ENCODE measurements at regions not wholly inside any gene's neighbourhood (a gene's known extent, or its start where the extent isn't known, plus 50 kb on each side); places are given as distances from the start of the nearest gene placed in this dataset.

DNA sequence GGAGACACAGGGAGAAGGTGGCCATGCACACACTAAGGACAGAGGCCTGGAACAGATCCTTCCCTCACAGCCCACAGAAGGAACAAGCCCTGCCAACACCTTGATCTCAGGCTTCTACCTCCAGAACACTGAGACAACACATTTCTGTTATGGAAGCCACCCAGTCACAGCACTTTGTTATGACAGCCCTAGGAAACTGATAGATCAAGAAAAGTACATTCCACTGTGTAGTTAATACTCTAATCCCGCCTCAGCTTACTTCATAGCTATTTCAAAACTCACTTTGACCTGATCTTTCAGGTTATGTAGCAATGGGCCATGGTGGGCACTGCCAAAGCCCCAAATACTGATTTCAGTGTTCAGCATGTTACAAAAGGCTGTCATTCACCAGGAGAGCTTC, 66.8 kb downstream of the CD24 start:
- H3K27me3 ChIP-seq (ENCODE audit: control insufficient read depth in 2 of 2, insufficient read depth in 2 of 2, low read length in 2 of 2): no peaks in the 10 kb centered on the region
- BruUV-seq (replicated peaks): no TSS peak
- no peak overlapping the region for H3K4me3 ChIP-seq
- ChIA-PET POLR2A (no interaction called here), CTCF (ENCODE audit: low intra/inter-chr PET ratio) (no interaction called here)
- H3K9me3 ChIP-seq (replicated peaks; ENCODE audit: control insufficient read depth, insufficient read depth, low read depth, low read length): no peaks in the 10 kb centered on the region
- peak overlapping the region; percentile 47; the same call in 1 of the 2 replicates for H2AFZ ChIP-seq (ENCODE audit: low read depth, low read length)
- in situ Hi-C loops (cut with MboI) (loop anchor here (10.0 kb wide), 1 partner anchor 873 kb away; no protein-coding TSS in a partner anchor), intact Hi-C loops (cut with micrococcal nuclease) (no loop called here)
- 9% methylated on average over 1 of the region's 1 CpG for WGBS (ENCODE audit: insufficient coverage, low coverage, missing lambda C conversion rate)
- no peak for FAIRE-seq
- no peak overlapping the region for H3K27ac ChIP-seq (ENCODE audit: extremely low read depth, low read depth, low read length)
- peaks cover 4 to 26% of the 10 kb centered on the region in 2 experiments; a peak in 4 of 5 replicates for H3K4me1 ChIP-seq (replicated peaks in 1 of 2; ENCODE audit: control insufficient read depth in 2 of 2, insufficient read depth in 2 of 2, low read length in 2 of 2)
- no peak overlapping the region for H3K9ac ChIP-seq (ENCODE audit: insufficient read depth in 1 of 2, low read depth in 2 of 2, low read length in 2 of 2)
- no peak for ATAC-seq
- no peaks in the 10 kb centered on the region for H4K20me1 ChIP-seq (replicated peaks; ENCODE audit: control insufficient read depth, insufficient read depth, low read length)
- H3K4me2 ChIP-seq (ENCODE audit: insufficient read depth, low read length): no peak overlapping the region
- TF ChIP-seq HNRNPLL (IDR thresholded peaks at IDR 0.05; ENCODE audit: low read depth, low read length, poor library complexity, severe bottlenecking): no peak
- H3K79me2 ChIP-seq (ENCODE audit: control insufficient read depth, insufficient read depth, low read length): no peaks in the 10 kb centered on the region
- H3K9me1 ChIP-seq (ENCODE audit: control insufficient read depth, insufficient read depth, low read length): no peaks in the 10 kb centered on the region
- H3K36me3 ChIP-seq (ENCODE audit: control insufficient read depth, insufficient read depth, low read length): no peaks in the 10 kb centered on the region
- no peak for DNase-seq (ENCODE audit: extremely low read depth in 1 of 4, low spot score in 3 of 4)

DNA sequence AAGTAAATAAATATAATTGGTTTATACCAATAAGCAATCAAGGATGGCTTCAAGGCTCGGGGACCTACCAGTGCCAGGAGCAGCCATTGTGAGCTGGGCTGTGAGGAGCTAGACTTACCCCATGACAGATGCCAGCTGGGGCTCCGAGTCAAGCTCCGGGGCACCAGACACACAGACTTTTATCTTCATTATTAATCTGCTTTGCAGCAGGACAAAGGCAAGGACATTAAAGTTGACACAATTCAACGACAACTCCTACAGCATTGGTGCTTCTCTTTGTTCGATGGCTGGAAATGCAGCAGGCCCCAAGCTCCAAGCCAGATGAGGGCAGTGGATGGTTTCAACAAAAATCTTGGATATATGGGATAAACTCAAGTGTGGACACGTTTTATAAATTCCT, 68.3 kb downstream of the CD24 start:
- no peaks in the 10 kb centered on the region for H3K27me3 ChIP-seq (ENCODE audit: control insufficient read depth in 2 of 2, insufficient read depth in 2 of 2, low read length in 2 of 2)
- DNase-seq (ENCODE audit: extremely low read depth in 1 of 4, low spot score in 3 of 4) (no peak), FAIRE-seq (no peak), ATAC-seq (no peak)
- no TSS peak for BruUV-seq (replicated peaks)
- peaks cover 0 to 10% of the 10 kb centered on the region in 2 experiments; a peak in 4 of 5 replicates for H3K4me1 ChIP-seq (replicated peaks in 1 of 2; ENCODE audit: control insufficient read depth in 2 of 2, insufficient read depth in 2 of 2, low read length in 2 of 2)
- no peaks in the 10 kb centered on the region for H3K36me3 ChIP-seq (ENCODE audit: control insufficient read depth, insufficient read depth, low read length)
- no peak overlapping the region for H3K4me2 ChIP-seq (ENCODE audit: insufficient read depth, low read length)
- no peak overlapping the region for H3K9ac ChIP-seq (ENCODE audit: insufficient read depth in 1 of 2, low read depth in 2 of 2, low read length in 2 of 2)
- TF ChIP-seq FOXA1 (IDR thresholded peaks at IDR 0.05; ENCODE audit: borderline replicate concordance): no peak
- TF ChIP-seq ZNF717 (CRISPR knock-in tag; IDR thresholded peaks at IDR 0.05): no peak
- TF ChIP-seq, protein P1, sequence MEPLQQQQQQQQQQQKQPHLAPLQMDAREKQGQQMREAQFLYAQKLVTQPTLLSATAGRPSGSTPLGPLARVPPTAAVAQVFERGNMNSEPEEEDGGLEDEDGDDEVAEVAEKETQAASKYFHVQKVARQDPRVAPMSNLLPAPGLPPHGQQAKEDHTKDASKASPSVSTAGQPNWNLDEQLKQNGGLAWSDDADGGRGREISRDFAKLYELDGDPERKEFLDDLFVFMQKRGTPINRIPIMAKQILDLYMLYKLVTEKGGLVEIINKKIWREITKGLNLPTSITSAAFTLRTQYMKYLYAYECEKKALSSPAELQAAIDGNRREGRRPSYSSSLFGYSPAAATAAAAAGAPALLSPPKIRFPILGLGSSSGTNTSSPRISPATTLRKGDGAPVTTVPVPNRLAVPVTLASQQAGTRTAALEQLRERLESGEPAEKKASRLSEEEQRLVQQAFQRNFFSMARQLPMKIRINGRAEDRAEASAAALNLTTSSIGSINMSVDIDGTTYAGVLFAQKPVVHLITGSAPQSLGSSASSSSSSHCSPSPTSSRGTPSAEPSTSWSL (CRISPR knock-in tag; IDR thresholded peaks at IDR 0.05; ENCODE audit: borderline replicate concordance): no peak
- TF ChIP-seq RFX1 (IDR thresholded peaks at IDR 0.05): no peak
- no peak for TF ChIP-seq EP300 (IDR thresholded peaks at IDR 0.05; ENCODE audit: low read length)
- no peak for TF ChIP-seq CBX2 (IDR thresholded peaks at IDR 0.05; ENCODE audit: insufficient read depth, low read length, poor library complexity, severe bottlenecking)
- no peak for TF ChIP-seq ZNF699 (CRISPR knock-in tag; IDR thresholded peaks at IDR 0.05; ENCODE audit: insufficient replicate concordance)
- TF ChIP-seq, protein P2, sequence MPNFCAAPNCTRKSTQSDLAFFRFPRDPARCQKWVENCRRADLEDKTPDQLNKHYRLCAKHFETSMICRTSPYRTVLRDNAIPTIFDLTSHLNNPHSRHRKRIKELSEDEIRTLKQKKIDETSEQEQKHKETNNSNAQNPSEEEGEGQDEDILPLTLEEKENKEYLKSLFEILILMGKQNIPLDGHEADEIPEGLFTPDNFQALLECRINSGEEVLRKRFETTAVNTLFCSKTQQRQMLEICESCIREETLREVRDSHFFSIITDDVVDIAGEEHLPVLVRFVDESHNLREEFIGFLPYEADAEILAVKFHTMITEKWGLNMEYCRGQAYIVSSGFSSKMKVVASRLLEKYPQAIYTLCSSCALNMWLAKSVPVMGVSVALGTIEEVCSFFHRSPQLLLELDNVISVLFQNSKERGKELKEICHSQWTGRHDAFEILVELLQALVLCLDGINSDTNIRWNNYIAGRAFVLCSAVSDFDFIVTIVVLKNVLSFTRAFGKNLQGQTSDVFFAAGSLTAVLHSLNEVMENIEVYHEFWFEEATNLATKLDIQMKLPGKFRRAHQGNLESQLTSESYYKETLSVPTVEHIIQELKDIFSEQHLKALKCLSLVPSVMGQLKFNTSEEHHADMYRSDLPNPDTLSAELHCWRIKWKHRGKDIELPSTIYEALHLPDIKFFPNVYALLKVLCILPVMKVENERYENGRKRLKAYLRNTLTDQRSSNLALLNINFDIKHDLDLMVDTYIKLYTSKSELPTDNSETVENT (CRISPR knock-in tag; IDR thresholded peaks at IDR 0.05): no peak
- TF ChIP-seq, protein P3, sequence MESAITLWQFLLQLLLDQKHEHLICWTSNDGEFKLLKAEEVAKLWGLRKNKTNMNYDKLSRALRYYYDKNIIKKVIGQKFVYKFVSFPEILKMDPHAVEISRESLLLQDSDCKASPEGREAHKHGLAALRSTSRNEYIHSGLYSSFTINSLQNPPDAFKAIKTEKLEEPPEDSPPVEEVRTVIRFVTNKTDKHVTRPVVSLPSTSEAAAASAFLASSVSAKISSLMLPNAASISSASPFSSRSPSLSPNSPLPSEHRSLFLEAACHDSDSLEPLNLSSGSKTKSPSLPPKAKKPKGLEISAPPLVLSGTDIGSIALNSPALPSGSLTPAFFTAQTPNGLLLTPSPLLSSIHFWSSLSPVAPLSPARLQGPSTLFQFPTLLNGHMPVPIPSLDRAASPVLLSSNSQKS (CRISPR knock-in tag; IDR thresholded peaks at IDR 0.05): no peak
- in situ Hi-C loops (cut with MboI): loop anchor here (10.0 kb wide), 1 partner anchor 871 kb away; no protein-coding TSS in a partner anchor
- no peaks in the 10 kb centered on the region for H3K9me1 ChIP-seq (ENCODE audit: control insufficient read depth, insufficient read depth, low read length)
- H4K20me1 ChIP-seq (replicated peaks; ENCODE audit: control insufficient read depth, insufficient read depth, low read length): no peaks in the 10 kb centered on the region
- WGBS (ENCODE audit: insufficient coverage, low coverage, missing lambda C conversion rate): 61% methylated on average over 6 of the region's 6 CpGs
- no peak overlapping the region for H3K4me3 ChIP-seq
- H3K9me3 ChIP-seq (replicated peaks; ENCODE audit: control insufficient read depth, insufficient read depth, low read depth, low read length): no peaks in the 10 kb centered on the region
- CTCF ChIA-PET (ENCODE audit: low intra/inter-chr PET ratio): no interaction called here
- H3K79me2 ChIP-seq (ENCODE audit: control insufficient read depth, insufficient read depth, low read length): no peaks in the 10 kb centered on the region
- H2AFZ ChIP-seq (ENCODE audit: low read depth, low read length): no peak overlapping the region
- intact Hi-C loops (cut with micrococcal nuclease): no loop called here
- no peak overlapping the region for H3K27ac ChIP-seq (ENCODE audit: extremely low read depth, low read depth, low read length)
- POLR2A ChIA-PET: no interaction called here

All from K562 (cell line).